Trophoblast cell (in vitro differentiated cells and primary cell): ENCODE measurements at regions not wholly inside any gene's neighbourhood (a gene's known extent, or its start where the extent isn't known, plus 50 kb on each side); places are given as distances from the start of the nearest gene placed in this dataset.
"Not testable (repeated sequence)": the region's sequence is repeated elsewhere in the genome, so short reads cannot be mapped to it uniquely, and the experiment has no call there.

Experiments used
- DNase-seq, 2 donors: peaks; one replicate each; pipeline ENCODE4 v3.0.0-alpha.2; 2016
- H2AFZ ChIP-seq: 2 replicates; pipeline ENCODE4 v1.6.1; 2013; ENCODE audit warnings: low read length, moderate library complexity, mild to moderate bottlenecking; ENCODE audit not compliant: insufficient read depth, poor library complexity
- H2AK5ac ChIP-seq: 2 replicates; pipeline ENCODE4 v1.6.1; 2013; ENCODE audit warnings: mild to moderate bottlenecking, low read length
- H2BK120ac ChIP-seq: 2 replicates; pipeline ENCODE4 v1.6.1; 2013; ENCODE audit warnings: low read length, mild to moderate bottlenecking, moderate library complexity; ENCODE audit not compliant: insufficient read depth, poor library complexity
- H2BK12ac ChIP-seq: 2 replicates; pipeline ENCODE4 v1.6.1; 2013; ENCODE audit warnings: mild to moderate bottlenecking, low read length, moderate library complexity
- H2BK5ac ChIP-seq: 2 replicates; pipeline ENCODE4 v1.6.1; 2013; ENCODE audit warnings: low read length, low read depth, moderate library complexity, mild to moderate bottlenecking; ENCODE audit not compliant: poor library complexity
- H3K14ac ChIP-seq: 2 replicates; pipeline ENCODE4 v1.6.1; 2013; ENCODE audit warnings: mild to moderate bottlenecking, low read length
- H3K18ac ChIP-seq: 2 replicates; pipeline ENCODE4 v1.6.1; 2013; ENCODE audit warnings: mild to moderate bottlenecking, low read length
- H3K23ac ChIP-seq: 2 replicates; pipeline ENCODE4 v1.6.1; 2013; ENCODE audit warnings: low read length
- H3K27ac ChIP-seq: 2 replicates; pipeline ENCODE4 v1.5.1; 2013; ENCODE audit warnings: low read depth, mild to moderate bottlenecking, inconsistent platforms, low read length, moderate library complexity
- H3K27me3 ChIP-seq: 2 replicates; pipeline ENCODE4 v1.6.1; 2013; ENCODE audit warnings: inconsistent platforms, mild to moderate bottlenecking, low read length, moderate library complexity; ENCODE audit not compliant: insufficient read depth
- H3K36me3 ChIP-seq, 2 experiments: 1 replicate in 1 of 2; 2 replicates in 1 of 2; pipeline ENCODE4 v1.6.1; 2013; ENCODE audit warnings: low read length in 2 of 2, mild to moderate bottlenecking in 2 of 2, moderate library complexity in 1 of 2; ENCODE audit not compliant: insufficient read depth in 2 of 2, control insufficient read depth in 1 of 2
- H3K4ac ChIP-seq: 2 replicates; pipeline ENCODE4 v1.6.1; 2013; ENCODE audit warnings: low read depth, mild to moderate bottlenecking, low read length, moderate library complexity
- H3K4me1 ChIP-seq, 2 experiments: 1 replicate in 1 of 2; 2 replicates in 1 of 2; pipeline ENCODE4 v1.6.1; 2013; ENCODE audit warnings: low read length in 2 of 2, mild to moderate bottlenecking in 2 of 2, moderate library complexity in 1 of 2; ENCODE audit not compliant: insufficient read depth in 2 of 2, control insufficient read depth in 1 of 2
- H3K4me2 ChIP-seq: 2 replicates; pipeline ENCODE4 v1.6.1; 2013; ENCODE audit warnings: inconsistent platforms, mild to moderate bottlenecking, low read length, moderate library complexity
- H3K4me3 ChIP-seq: 2 replicates; pipeline ENCODE4 v1.5.1; 2013; ENCODE audit warnings: mild to moderate bottlenecking, low read depth, low read length, inconsistent platforms
- H3K79me1 ChIP-seq: one replicate; pipeline ENCODE4 v1.6.1; 2013; ENCODE audit warnings: low read length
- H3K79me2 ChIP-seq: 2 replicates; pipeline ENCODE4 v1.6.1; 2013; ENCODE audit warnings: low read length, mild to moderate bottlenecking; ENCODE audit not compliant: control insufficient read depth, insufficient read depth, poor library complexity
- H3K9ac ChIP-seq: 2 replicates; pipeline ENCODE4 v1.6.1; 2013; ENCODE audit warnings: mild to moderate bottlenecking, low read length
- H3K9me3 ChIP-seq: 2 replicates; pipeline ENCODE4 v1.6.1; 2013; ENCODE audit warnings: low read depth, mild to moderate bottlenecking, control low read depth, inconsistent platforms, low read length; ENCODE audit not compliant: insufficient read depth
- H4K12ac ChIP-seq: 2 replicates; pipeline ENCODE4 v1.6.1; 2013; ENCODE audit warnings: low read depth, mild to moderate bottlenecking, low read length, moderate library complexity
- H4K8ac ChIP-seq: 2 replicates; pipeline ENCODE4 v1.6.1; 2013; ENCODE audit warnings: low read depth, mild to moderate bottlenecking, low read length, moderate library complexity
- H4K91ac ChIP-seq: one replicate; pipeline ENCODE4 v1.6.1; 2013; ENCODE audit warnings: low read depth, mild to moderate bottlenecking, low read length, moderate library complexity
- WGBS: extraction: QIAGEN DNeasy Blood & Tissue Kit; methylation state at CpG from one replicate; pipeline ENCODE4 v1.1.7; 2013; ENCODE audit warnings: missing lambda C conversion rate; ENCODE audit not compliant: insufficient read length, insufficient coverage; ENCODE audit errors: extremely low coverage; 5-methylcytosine and 5-hydroxymethylcytosine counted together

- not testable (repeated sequence) for H4K91ac ChIP-seq
Measured at GRCh38 chr17:22370988-22371387, 678.7 kb downstream of the KCNJ18 start.

DNA sequence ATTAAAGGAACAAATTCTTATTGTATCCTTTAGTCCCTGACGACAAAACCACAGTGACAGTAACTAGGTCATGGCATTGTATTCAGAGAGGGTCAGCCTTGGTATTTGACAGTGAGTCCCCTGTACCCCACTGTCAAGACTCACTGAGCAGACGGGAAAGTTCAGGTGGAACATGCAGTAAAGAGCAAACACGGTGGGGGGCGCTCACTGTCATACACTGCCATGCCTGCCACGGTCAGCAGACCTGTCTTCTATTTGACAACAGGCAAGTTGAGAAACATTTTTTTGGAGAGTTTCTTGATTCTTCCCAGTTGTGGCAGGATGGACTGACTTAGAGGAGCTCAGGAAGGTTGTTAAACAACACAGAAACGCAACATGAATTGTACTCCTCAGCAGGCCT lies 681.6 kb downstream of the KCNJ18 start:
- no peak overlapping the region for H3K4me2 ChIP-seq
- no CpG with 5 or more reads among the region's 6 CpGs for WGBS
- H3K36me3 ChIP-seq: no peaks in the 10 kb centered on the region
- no peak overlapping the region for H2AK5ac ChIP-seq
- H3K27me3 ChIP-seq: no peaks in the 10 kb centered on the region
- no peak overlapping the region for H3K18ac ChIP-seq
- no peak overlapping the region for H4K91ac ChIP-seq
- H2BK12ac ChIP-seq: no peak overlapping the region
- H3K9ac ChIP-seq: no peak overlapping the region
- H3K23ac ChIP-seq: no peak overlapping the region
- no peak overlapping the region for H2BK5ac ChIP-seq
- DNase-seq: no peak
- peaks cover 19% of the 10 kb centered on the region for H3K9me3 ChIP-seq
- H3K79me2 ChIP-seq: no peaks in the 10 kb centered on the region
- H3K79me1 ChIP-seq: no peaks in the 10 kb centered on the region
- H3K4me1 ChIP-seq: no peaks in the 10 kb centered on the region
- H3K4me3 ChIP-seq: no peak overlapping the region
- H4K8ac ChIP-seq: no peak overlapping the region
- H4K12ac ChIP-seq: no peak overlapping the region
- H2AFZ ChIP-seq: no peak overlapping the region
- no peak overlapping the region for H3K4ac ChIP-seq
- H2BK120ac ChIP-seq: no peak overlapping the region
- no peak overlapping the region for H3K27ac ChIP-seq
- no peak overlapping the region for H3K14ac ChIP-seq

More at GRCh38 chr17:22370988-22371387, 678.7 kb downstream of the KCNJ18 start:
- not testable (repeated sequence) for H2AFZ ChIP-seq, H3K18ac ChIP-seq, H2AK5ac ChIP-seq, H3K79me1 ChIP-seq, H3K4me3 ChIP-seq, H3K23ac ChIP-seq, H3K4ac ChIP-seq, H4K12ac ChIP-seq, H4K8ac ChIP-seq, H2BK120ac ChIP-seq, H3K9ac ChIP-seq, H3K4me2 ChIP-seq, H3K4me1 ChIP-seq, H3K14ac ChIP-seq, H2BK12ac ChIP-seq, H3K79me2 ChIP-seq, H3K27me3 ChIP-seq, DNase-seq, H3K27ac ChIP-seq, H2BK5ac ChIP-seq, H3K36me3 ChIP-seq
- peaks cover 21% of the 10 kb centered on the region for H3K9me3 ChIP-seq
- no CpG with 5 or more reads among the region's 3 CpGs for WGBS

DNA sequence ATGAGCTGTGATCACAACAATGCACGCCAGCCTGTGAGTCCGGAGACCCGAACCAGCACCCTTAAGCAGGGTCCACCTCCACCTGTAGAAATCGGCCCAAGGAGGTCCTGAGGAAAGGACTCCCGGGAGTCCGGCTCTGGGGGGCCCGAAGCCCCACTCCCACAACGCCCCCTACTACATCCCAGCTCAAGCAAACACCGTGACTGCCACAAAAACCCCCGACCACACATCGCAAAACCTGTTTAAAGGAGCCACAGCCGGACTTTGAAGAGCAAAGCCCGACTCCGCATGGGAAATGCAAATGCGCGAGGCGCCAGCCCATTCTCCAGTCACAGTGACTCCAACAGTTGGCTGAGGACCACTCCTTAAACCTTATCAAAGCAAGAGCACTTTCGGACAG lies 682.4 kb downstream of the KCNJ18 start:
- no peaks in the 10 kb centered on the region for H3K79me2 ChIP-seq
- H2AFZ ChIP-seq: no peak overlapping the region
- no peak overlapping the region for H4K91ac ChIP-seq
- H2BK120ac ChIP-seq: no peak overlapping the region
- no peak overlapping the region for H2BK5ac ChIP-seq
- H3K4me2 ChIP-seq: no peak overlapping the region
- no peak overlapping the region for H3K4ac ChIP-seq
- H3K27me3 ChIP-seq: no peaks in the 10 kb centered on the region
- H4K12ac ChIP-seq: no peak overlapping the region
- no peaks in the 10 kb centered on the region for H3K36me3 ChIP-seq
- H3K9me3 ChIP-seq: peaks cover 19% of the 10 kb centered on the region
- H3K9ac ChIP-seq: no peak overlapping the region
- H3K23ac ChIP-seq: no peak overlapping the region
- H2BK12ac ChIP-seq: no peak overlapping the region
- H3K27ac ChIP-seq: no peak overlapping the region
- no peak overlapping the region for H3K14ac ChIP-seq
- DNase-seq: no peak
- no peak overlapping the region for H4K8ac ChIP-seq
- no peak overlapping the region for H3K4me3 ChIP-seq
- H3K18ac ChIP-seq: no peak overlapping the region
- H2AK5ac ChIP-seq: no peak overlapping the region
- H3K79me1 ChIP-seq: no peaks in the 10 kb centered on the region
- H3K4me1 ChIP-seq: no peaks in the 10 kb centered on the region
- WGBS: no CpG with 5 or more reads among the region's 18 CpGs

DNA sequence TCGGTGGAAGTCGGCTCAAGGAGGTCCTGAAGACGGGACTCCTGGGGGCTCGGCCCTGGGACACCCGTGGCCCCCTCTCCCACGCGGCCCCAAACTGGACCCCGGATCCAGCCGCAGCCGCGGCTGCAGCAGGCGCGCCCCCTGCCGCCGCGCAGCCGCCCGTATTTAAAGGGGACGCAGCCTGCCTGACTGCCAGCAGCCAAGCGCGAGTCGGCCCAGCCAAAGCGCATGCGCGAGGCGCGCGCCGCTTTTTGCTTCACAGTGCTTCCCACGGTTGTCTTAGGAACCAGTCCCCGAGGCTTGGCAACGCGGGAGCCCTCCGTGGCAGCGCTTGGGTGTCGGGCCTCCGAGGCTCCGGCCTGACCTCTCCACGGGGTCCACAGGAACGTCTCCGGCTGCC lies 684.4 kb downstream of the KCNJ18 start:
- not testable (repeated sequence) for H2BK12ac ChIP-seq, H3K9ac ChIP-seq, H4K8ac ChIP-seq, H2BK120ac ChIP-seq, H3K27ac ChIP-seq, H3K27me3 ChIP-seq, H2BK5ac ChIP-seq, H3K18ac ChIP-seq, H3K4me1 ChIP-seq, H4K91ac ChIP-seq, H3K4ac ChIP-seq, H3K4me3 ChIP-seq, H3K4me2 ChIP-seq, H2AK5ac ChIP-seq, H3K79me2 ChIP-seq, DNase-seq, H3K79me1 ChIP-seq, H2AFZ ChIP-seq, H4K12ac ChIP-seq, H3K14ac ChIP-seq, H3K23ac ChIP-seq, H3K36me3 ChIP-seq
- peaks cover 14% of the 10 kb centered on the region for H3K9me3 ChIP-seq
- no CpG with 5 or more reads among the region's 41 CpGs for WGBS
